Coronary artery (tissue), 2 donors: ENCODE measurements at regions not wholly inside any gene's neighbourhood (a gene's known extent, or its start where the extent isn't known, plus 50 kb on each side); places are given as distances from the start of the nearest gene placed in this dataset.
A peak's percentile ranks its signal among the peaks of the same experiment; 100 is the strongest.

ENCODE experiments used
- DNase-seq: peaks from one replicate; pipeline ENCODE4 v3.0.0-alpha.2; 2017; ENCODE audit warnings: low spot score
- H3K27ac ChIP-seq, 2 donors: fragments of 200-600 bp; sonication (generic); one replicate each; pipeline ENCODE4 v1.5.1; 2016 to 2019
- H3K4me3 ChIP-seq: fragments of 200-600 bp; sonication (generic); 2 replicates; pipeline ENCODE4 v1.5.1; 2016; ENCODE audit warnings: mild to moderate bottlenecking, moderate library complexity
- TF ChIP-seq, protein P1 (sequence below): fragments of 200-600 bp; sonication (generic); IDR thresholded peaks from one replicate; pipeline ENCODE4 v1.5.1; 2019; ENCODE audit warnings: antibody characterized with exemption

DNA sequence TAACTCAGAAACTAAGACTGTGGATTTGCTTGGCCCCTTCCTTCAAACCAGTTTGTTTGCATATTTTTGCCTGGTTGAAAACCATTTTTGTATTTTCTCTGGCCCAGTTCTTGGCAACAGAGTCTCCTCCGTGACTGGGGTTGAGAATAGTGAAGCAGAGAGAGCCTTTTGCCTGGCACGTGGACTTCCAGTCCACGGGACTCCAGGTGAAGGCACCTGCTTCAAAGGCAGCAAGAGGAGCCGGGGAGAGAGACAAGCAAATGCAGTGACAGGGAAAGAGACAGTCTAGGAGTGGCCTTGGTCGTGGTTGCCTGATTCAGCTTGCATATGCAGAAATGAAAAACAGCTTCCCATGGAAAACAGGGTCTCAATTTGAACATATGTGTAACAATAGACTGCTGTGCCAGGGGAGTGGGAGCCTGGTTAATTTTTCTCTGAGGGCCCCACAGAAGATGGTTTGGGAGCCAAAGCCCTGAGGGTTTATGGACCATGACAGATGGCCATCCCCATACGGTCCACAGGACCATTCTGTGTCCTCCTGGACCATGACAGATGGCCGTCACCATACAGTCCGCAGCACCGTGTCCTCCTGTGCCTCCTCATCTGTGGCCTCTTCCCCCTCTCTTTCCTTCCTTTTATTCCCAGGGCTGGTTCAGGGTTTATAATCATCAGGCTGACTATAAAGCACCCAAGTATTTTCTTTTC lies 272.2 kb upstream of the RASGEF1B start:
- Histone ChIP-seq H3K4me3 (no peak overlapping the region), H3K27ac (no peak overlapping the region)
- no peak for DNase-seq
- TF ChIP-seq, protein P1, sequence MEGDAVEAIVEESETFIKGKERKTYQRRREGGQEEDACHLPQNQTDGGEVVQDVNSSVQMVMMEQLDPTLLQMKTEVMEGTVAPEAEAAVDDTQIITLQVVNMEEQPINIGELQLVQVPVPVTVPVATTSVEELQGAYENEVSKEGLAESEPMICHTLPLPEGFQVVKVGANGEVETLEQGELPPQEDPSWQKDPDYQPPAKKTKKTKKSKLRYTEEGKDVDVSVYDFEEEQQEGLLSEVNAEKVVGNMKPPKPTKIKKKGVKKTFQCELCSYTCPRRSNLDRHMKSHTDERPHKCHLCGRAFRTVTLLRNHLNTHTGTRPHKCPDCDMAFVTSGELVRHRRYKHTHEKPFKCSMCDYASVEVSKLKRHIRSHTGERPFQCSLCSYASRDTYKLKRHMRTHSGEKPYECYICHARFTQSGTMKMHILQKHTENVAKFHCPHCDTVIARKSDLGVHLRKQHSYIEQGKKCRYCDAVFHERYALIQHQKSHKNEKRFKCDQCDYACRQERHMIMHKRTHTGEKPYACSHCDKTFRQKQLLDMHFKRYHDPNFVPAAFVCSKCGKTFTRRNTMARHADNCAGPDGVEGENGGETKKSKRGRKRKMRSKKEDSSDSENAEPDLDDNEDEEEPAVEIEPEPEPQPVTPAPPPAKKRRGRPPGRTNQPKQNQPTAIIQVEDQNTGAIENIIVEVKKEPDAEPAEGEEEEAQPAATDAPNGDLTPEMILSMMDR, result no peak

- H3K27ac ChIP-seq, result no peak overlapping the region
- no peak overlapping the region for H3K4me3 ChIP-seq
- TF ChIP-seq, protein P1, result no peak
- DNase-seq, result no peak
Measured at GRCh38 chr4:81740487-81740886, 268.8 kb upstream of the RASGEF1B start.

- DNase-seq, result no peak
- Histone ChIP-seq H3K4me3 (no peak overlapping the region), H3K27ac (no peak overlapping the region)
- TF ChIP-seq, protein P1, result no peak
Measured at GRCh38 chr4:81738891-81739290, 267.2 kb upstream of the RASGEF1B start.

- DNase-seq, result no peak
- TF ChIP-seq, protein P1, result no peak
- no peak overlapping the region for H3K4me3 ChIP-seq
Measured at GRCh38 chr4:81737865-81738559, 266.3 kb upstream of the RASGEF1B start.

GRCh38 chr4:81736324-81736723 lies 264.6 kb upstream of the RASGEF1B start:
- Histone ChIP-seq H3K27ac (no peak overlapping the region), H3K4me3 (no peak overlapping the region)
- TF ChIP-seq, protein P1, result no peak
- DNase-seq, result no peak

More at GRCh38 chr4:81737865-81738559, 266.3 kb upstream of the RASGEF1B start:
- H3K27ac ChIP-seq, result no peak overlapping the region

DNA sequence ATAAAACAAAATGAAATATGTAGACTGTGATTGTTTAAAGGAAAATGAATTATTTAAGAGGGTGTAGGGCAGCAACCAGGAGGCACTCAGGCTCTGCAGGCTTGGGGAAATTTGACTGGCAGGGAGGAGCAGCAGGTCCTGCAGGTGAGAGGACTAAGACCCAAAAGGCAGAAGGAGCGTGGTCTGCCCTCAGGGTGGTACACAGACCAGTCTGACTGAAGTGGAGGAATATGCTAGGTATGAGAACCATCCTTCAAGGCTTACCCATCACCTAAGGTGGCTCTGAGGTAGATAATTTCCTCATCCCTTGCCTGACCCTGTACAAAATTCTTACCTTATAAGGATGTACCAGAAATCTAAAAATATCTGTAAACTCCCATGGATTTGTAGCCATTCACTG lies 261.3 kb upstream of the RASGEF1B start:
- no peak for DNase-seq
- TF ChIP-seq, protein P1, result no peak
- Histone ChIP-seq H3K4me3 (no peak overlapping the region), H3K27ac (no peak overlapping the region)

GRCh38 chr4:81724925-81725329 lies 253.2 kb upstream of the RASGEF1B start:
- Histone ChIP-seq H3K4me3 (no peak overlapping the region), H3K27ac (peak overlapping the region in 1 of 2 donors; percentile 14)
- DNase-seq, result peak; percentile 75
- TF ChIP-seq, protein P1, result no peak
